ENCODE measurements at regions not wholly inside any gene's neighbourhood (a gene's known extent, or its start where the extent isn't known, plus 50 kb on each side); places are given as distances from the start of the nearest gene placed in this dataset.
"Not testable (repeated sequence)": the region's sequence is repeated elsewhere in the genome, so short reads cannot be mapped to it uniquely, and the experiment has no call there.

DNA sequence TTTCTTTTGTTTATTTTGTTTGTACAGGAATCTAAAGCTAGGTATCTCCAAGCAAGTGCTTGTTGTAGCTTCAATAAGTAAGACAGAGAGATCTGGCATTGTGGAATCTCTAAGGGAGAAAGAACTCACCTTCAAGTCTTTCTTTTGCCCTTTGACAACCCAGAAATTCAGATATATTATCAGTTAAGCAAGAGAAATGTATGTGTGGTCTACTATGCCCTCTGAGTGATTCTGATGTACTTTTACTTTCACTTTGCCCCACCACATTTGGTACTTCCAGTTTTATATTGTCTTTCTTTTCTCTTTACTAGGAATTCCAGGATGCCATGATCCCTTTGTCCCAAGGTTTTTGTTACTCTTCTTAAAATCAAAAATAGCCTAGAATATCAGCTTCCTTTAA, 259.6 kb upstream of the PIK3C3 start:
- no peak for DNase-seq (ENCODE audit: low spot score)

DNA sequence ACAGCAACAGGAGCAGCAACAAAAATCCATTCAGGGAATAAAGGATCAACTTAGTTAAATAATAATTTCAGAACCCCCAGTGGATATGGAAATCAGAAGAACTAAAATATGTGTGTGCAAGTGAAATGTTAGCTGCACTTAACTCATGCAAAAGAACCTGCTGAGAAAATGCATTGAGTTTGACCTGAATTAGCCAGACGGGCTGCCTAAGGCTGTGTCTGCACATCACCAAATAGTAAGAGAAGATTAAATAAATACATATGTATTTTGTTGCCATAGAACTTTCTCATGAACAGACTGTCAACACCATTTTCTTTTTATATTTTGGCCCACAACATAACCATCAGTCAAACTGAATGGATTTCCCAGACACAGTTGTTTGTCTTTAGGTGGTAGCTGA, 262.0 kb upstream of the PIK3C3 start:
- DNase-seq (ENCODE audit: low spot score) = no peak

DNA sequence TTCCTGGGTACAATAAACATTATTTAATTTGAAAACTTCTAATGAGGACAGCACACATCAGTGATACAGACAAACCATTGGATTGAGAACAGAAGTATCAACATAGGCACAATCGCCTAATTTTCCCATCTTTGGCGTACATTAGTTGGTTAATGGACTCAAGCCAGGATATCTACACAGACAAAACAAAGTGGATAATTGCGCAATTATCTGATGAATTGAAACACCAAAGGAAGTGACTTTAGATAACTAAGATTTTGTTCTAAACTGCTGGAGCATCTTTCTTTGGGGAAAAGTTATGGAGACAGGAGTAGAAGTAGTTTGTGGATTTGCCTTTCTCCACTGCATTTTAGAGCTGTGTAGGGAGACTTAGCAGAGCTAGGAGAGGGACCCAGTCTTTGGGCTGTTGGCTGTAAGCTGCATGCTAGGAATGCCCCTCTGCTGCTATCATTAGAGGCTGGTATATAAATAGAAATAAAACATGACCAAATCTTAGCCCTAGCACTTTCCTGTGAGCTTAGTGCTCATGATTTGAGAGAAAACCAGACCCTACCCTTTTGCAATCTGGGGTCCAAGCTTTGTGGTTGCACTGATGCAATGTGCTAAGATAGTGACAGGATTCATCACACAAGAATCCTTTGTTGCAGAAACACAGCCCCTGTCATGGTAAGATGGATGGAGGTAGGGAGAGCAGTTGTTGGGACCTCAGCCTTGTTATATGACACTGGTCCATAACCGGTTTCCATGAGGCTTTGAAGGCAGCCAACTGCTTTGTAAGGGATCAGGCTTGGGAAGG, 264.5 kb upstream of the PIK3C3 start:
- no peak for DNase-seq (ENCODE audit: low spot score)

DNA sequence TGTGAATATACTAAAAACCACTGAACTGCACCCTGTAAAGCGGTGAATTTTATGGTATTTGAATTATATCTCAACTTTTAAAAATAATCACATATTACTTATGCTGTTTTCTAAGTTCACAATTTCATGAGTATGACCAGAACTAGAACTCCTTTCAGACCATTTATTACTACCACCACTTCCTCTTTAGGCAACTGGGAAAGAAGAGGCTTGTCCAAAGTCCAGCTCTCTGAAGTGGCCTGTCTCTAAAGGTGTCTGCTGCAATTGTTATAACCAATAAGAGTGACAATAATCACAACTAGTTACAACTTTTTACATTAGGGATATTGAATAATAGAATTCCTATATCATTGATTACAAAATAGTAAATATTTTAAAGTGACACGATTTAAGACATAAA, 267.9 kb upstream of the PIK3C3 start:
- no peak for DNase-seq (ENCODE audit: low spot score)

DNA sequence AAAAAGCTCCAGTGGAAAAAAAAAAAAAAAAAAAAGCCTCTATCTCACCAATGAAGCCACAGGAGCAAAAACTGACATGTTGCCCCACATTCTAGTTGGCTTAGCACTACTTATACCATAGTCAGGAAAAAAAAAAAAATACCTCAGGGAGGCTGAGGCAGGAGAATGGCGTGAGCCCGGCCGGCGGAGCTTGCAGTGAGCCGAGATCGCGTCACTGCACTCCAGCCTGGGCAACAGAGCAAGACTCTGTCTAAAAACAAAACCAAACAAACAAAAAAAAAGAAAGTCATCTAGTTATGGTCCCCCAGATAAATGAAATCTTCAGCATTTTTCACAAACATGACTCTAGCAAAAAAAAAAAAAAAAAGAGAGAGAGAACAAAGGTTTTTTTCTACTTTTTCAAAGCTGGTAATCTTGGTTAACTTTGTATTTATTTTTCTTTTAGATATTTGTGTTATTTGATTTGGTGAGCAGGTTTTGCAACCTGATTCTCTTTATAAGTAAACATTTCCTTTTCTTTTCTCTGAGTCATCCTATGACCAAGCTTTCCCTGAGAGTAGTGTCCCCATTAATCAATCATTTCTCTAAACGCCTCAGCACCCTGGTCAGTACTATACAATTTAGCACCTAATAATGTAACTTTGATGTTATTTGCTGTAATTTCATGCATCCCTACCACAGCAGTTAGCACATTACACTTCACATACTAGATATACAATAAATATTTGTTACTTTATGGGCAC, 273.7 kb upstream of the PIK3C3 start:
- no peak for DNase-seq (ENCODE audit: low spot score)

DNA sequence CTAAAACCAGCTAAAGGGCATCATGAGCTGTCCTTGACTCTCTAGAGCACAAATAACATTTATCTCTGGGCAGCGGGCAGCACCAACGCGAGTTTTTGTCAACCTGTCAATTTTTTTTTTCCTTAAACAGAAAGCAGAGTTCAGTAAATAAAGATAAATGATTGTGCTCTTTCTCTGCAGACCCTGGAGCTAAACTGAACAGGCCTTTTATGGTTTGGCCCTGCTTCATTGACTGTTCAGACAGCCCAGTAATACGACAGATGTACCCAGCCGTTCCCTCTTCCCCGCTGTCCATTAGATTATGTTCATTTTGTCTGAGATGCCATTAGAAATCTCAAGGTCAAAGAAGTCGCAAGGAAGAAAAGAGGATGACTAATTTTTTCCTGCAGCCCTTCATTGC, 280.5 kb upstream of the PIK3C3 start:
- no peak for DNase-seq (ENCODE audit: low spot score)

DNA sequence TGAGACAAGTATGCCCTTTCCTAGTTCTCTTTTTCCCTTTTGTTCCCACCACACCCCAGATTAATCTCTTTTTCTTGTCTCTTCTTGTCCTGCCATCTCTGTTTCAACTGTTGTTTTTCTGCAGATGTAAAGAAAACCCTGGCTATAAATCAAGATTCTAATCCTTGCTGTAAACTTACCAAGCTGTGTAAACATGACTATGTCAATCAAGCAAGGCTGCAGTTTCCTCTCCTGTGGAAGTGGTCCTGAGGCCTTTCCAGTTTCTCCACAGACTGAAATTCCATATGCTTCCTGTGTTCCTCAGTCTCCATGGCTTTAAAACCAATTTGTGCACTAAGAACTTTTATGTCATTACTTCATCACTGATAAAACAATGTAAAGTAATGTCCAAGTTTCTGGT, 288.8 kb upstream of the PIK3C3 start:
- no peak for DNase-seq (ENCODE audit: low spot score)

DNA sequence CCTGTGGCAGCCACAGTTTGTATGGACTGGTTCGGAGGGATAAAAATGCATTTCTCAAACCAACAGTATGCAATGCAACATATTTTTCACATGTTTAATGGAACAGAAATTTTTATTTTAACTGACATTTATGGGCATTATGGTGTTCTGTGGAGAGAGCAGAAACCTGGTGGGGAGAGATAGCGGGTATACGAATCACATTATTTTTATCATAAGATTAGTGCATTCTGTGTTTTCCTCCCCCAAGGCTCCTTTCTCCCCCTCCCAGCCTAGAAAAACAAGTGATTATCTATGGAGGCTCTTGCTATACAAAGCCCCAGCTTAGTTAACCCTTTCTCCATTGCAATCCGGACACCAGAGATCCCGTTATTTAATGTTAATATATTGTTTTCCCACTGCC, 289.8 kb upstream of the PIK3C3 start:
- no peak for DNase-seq (ENCODE audit: low spot score)

DNA sequence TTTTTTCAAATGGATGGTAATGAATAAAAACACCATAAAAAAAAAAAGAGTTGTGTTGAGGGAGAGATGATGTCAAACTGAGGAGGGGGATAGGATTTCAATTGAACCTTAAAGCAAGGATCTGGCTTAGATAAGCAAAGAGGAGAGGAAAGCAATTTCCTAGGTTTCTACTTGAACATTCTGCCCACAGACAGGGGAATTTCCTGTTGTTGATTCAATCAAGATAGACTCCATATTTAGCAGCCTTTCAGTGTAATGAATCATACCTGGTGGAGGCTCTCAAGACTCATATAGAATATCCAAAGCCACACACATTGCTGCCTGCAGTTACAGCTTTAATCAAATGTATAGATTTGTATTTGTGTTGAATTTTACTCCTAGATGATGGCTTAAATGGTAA, 294.4 kb upstream of the PIK3C3 start:
- DNase-seq (ENCODE audit: low spot score) = no peak

DNA sequence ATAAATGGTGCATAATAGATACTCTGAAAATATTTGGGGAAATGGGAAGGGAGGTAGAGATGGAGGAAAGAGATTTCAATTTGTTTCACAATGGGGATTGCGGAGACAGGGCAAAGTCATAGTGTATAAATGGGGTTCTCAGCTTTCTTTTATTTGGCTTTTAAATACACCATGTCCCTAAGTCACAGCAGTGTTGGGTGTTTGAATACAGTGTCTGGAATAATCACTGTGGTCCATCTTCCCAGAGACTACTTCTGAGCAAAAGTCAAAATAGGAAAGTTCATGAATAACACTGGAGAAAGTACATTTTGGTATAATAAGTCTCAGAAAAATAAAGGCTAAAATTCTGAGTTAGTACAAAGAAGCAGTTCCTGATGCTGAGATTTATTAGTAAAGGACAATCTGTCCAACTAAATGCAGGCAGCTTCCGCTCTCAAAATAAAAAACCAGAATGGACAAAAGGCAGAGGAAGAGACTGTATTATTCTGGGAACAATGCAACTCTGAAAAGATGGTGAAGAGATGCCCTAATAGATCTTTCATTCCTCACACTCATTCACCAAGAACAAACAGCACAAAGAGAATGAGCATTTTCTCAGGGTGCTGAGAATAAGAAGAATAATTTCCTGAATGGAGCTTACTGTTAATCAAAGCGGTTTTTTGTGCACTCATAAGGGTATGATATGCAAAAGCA, 295.4 kb upstream of the PIK3C3 start:
- no peak for DNase-seq (ENCODE audit: low spot score)

DNA sequence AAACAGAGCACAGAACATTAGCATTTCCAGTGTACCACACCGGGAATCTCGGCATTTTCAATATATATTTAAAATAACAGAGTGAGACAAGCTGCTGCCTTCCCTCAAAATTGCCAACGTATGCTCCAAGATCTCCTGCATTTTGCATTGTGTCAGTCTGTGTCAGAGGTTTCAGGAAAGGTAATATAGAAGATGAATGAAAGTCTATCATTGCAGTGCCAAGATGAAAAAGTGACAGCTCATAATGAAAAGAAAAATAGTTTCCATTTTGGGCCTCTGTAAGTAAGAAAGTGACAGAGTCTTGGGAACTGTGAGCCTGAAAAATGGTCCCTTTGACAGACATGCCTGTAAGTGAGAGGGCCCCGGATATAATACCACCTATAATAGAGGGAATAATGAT, 297.8 kb upstream of the PIK3C3 start:
- DNase-seq (ENCODE audit: low spot score) = no peak

DNA sequence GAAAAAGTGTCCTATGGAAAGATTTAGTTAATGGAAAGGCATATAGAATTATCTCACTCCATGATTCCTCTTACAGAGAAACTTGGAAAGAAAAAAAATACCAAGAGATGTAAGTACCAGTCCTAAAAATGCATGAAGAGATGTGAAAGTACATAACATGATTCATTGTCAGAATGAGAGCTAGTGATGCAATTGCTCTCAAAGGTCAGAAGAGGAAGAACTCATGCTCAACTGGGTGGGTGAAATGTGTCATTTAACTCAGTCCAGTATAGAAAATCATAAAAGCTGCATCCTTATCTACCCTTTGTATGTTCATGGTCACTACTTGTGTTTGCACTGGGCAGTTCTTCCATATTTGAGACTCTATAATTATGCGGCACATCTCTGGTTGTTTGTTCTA, 300.0 kb upstream of the PIK3C3 start:
- no peak for DNase-seq (ENCODE audit: low spot score)

DNA sequence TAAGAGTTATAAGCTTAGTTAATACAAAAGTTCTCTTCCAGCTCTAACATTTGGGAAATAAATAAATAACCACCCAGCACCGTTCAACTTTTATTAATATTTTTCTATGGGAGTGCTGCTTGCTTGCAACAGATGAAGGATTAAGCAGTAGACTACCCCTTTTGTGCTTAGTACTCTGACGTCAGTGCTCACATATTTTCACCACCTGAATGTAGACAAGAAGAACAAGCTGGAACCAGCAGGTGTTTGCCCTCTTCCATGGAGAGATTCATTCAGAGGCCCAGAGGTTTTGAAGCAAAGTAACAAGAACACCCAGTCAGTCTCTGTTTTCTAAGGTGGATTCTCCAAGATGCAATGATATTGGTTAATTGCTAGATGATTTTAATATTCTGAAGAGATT, 307.1 kb upstream of the PIK3C3 start:
- peak; percentile 7 for DNase-seq (ENCODE audit: low spot score)

DNA sequence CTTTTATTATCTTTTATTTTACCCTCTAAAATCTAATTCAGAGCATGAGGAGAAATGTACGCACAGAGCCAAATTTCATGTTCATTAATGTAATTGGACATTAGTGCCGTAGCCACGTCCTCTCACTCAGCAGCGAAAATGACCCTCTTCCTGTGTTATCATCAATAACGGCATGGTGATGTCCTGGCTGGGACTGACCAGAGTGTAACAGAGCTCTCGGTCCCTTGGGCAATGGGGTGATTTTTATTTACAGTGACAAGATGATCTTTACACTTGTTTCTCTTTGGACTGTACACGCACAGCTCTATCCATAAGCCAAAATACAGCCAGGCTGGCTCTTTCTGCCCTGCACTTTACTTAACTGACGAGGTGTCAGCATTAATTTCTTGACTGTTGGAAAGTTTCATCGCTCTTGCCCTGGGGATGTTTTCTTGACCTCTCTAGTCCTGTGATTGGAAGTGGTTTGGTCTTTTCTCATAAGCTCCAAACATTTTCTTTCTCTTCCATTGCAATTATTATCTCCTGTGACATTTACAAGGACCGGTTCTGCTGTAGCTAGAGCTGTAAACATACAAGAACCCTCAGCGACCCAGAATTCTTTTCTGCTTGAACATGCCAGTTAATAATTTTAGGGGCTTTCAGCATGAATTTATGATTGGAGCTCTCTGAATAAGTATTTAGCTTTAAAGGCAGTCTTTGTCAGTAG, 308.0 kb upstream of the PIK3C3 start:
- peak; percentile 18 for DNase-seq (ENCODE audit: low spot score)

DNA sequence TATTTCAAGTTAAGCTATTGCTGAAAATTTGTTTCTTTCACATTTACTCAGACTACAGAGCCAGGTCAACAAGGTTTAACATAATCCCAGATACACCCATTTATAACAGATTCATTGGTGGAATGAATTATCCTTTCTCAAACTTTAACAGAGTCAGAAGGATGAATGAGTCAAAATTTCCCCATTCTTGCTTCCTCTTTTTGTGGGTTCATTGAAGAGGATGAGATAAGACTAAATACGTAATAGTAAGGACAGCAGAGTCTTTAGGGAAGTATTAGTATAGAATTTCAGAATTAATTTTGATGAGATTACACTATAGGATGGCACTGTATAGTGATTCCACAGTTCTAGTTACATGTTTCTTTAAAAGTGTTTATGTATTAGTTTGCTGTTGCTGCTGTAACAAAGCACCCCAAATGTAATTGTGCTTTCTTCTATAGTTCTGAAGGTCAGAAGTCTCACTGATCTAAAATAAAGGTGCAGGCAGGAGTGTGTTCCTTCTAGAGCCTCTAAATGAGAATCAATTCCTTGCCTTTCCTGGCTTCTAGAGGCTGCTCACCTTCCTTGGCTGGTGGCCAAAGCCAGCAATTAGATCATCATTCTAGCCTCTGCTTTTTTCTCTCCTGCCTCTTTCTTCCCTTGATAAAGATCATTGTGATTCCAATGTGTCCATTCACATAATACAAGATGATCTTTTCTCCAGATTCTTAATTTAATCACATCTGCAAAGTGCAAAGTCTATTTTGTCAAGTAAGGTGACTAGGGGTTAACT, 309.3 kb upstream of the PIK3C3 start:
- no peak for DNase-seq (ENCODE audit: low spot score)

DNA sequence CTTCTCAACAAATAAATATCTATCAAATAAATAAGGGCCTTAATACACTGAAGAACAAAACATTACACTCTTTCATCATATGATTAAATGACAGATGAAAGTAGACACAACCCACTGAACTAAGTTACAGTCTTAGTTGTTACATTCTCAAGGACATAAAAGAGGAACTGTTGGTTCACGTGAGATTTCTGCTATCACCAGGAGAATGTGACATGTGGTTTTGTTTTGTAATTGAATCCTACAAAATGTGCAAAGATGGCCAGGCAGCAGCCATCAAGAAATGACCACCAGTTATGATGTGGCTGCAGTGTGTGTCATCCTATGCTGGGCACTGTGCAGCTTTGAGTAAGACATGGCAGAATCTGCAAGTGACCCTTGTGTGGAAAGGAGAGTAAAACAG, 310.6 kb upstream of the PIK3C3 start:
- no peak for DNase-seq (ENCODE audit: low spot score)

DNA sequence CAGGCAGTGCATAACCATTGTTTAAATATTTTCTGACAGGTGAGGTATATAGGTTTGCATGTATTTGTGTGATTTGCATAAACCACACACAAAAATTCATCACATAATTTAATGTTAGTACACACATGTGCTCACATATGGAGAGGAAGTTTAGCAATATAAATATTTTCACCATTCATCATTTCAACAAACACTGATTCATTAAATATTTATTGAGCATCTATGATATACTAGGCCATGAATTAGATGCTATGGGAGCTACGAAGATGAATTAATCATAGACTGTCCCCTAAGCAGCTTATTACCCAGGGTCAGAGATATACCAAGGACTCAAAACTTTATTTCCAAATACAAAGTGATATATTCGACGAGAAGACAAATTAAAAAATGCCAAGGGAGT, 311.6 kb upstream of the PIK3C3 start:
- no peak for DNase-seq (ENCODE audit: low spot score)

DNA sequence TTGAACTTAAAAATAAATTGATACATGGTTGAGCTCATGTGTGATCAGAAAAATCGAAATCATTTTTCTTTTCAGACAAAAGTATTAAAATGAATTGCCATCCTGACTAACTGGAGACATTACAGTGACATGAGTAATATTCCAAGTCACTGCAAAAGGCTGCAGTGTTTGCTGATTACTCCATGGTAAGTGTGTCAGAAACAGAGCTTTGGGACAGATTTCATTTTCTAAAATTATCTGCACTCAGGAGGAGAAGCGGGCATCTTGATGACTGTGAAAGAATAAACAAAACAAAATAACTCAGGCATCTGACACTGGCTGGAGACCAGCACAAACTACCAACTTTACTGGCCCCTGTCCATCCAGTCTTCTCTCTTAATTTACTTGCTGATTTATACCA, 312.3 kb upstream of the PIK3C3 start:
- no peak for DNase-seq (ENCODE audit: low spot score)

DNA sequence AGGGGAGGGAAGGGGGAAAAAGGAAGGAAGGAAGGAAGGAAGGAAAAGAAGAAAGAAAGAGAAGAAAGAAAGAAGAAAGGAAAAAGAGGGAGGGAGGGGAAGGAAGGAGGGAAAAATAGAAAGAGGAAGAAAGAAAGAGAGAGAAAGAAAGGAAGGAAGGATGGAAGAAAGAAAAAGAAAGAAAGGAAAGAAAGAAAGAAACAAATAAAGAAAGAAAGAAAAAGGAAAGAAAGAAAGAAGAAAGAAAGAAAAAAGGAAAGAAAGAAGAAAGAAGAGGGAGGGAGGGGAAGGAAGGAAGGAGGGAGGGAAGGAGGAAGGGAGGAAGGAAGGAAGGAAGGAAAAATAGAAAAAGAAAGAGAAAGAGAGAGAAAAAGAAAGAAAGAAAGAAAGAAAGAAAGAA, 315.8 kb upstream of the PIK3C3 start:
- DNase-seq (ENCODE audit: low spot score) = no peak

DNA sequence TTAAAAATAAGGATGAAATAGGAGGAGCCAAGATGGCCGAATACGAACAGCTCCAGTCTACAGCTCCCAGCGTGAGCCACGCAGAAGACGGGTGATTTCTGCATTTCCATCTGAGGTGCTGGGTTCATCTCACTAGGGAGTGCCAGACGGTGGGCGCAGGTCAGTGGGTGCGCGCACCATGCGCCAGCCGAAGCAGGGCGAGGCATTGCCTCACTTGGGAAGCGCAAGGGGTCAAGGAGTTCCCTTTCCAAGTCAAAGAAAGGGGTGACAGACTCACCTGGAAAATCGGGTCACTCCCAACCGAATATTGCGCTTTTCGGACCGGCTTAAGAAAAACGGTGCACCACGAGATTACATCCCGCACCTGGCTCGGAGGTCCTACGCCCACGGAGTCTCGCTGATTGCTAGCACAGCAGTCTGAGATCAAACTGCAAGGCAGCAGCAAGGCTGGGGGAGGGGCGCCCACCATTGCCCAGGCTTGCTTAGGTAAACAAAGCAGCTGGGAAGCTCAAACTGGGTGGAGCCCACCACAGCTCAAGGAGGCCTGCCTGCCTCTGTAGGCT, 323.2 kb upstream of the PIK3C3 start:
- DNase-seq (ENCODE audit: low spot score) = not testable (repeated sequence)
